ENCODE measurements at regions not wholly inside any gene's neighbourhood (a gene's known extent, or its start where the extent isn't known, plus 50 kb on each side); places are given as distances from the start of the nearest gene placed in this dataset.

GRCh38 chr10:123488436-123488835, 177.7 kb upstream of the GPR26 start:
- dilution Hi-C loops (cut with MboI; ENCODE audit: extremely low pct_ligation_motif_present, low sequenced_read_pairs): no loop called here
- Histone ChIP-seq H3K9ac (ENCODE audit: control insufficient read depth, extremely low read depth, insufficient read depth, low read length) (no peak overlapping the region), H2AFZ (ENCODE audit: control insufficient read depth, low read length) (no peak overlapping the region), H3K27me3 (ENCODE audit: control insufficient read depth, extremely low read depth, insufficient read depth, low read length) (peaks cover 6% of the 10 kb centered on the region), H3K79me2 (ENCODE audit: control insufficient read depth, insufficient read depth, low read length) (no peaks in the 10 kb centered on the region), H3K9me3 (ENCODE audit: control insufficient read depth, low read depth, low read length) (no peaks in the 10 kb centered on the region), H3K27ac (ENCODE audit: control insufficient read depth, insufficient read depth, low read length) (no peak overlapping the region), H3K36me3 (ENCODE audit: control insufficient read depth in 2 of 2, extremely low read depth in 1 of 2, insufficient read depth in 2 of 2, low read length in 2 of 2) (no peaks in the 10 kb centered on the region), H3K4me1 (ENCODE audit: control insufficient read depth, extremely low read depth, insufficient read depth, low read length) (no peaks in the 10 kb centered on the region), H3K9me1 (ENCODE audit: control insufficient read depth, extremely low read depth, insufficient read depth, low read length) (no peaks in the 10 kb centered on the region), H4K20me1 (ENCODE audit: control insufficient read depth, extremely low read depth, insufficient read depth, low read length) (no peaks in the 10 kb centered on the region), H3K4me3 (ENCODE audit: control insufficient read depth in 2 of 3, extremely low read depth in 1 of 3, insufficient read depth in 2 of 3, low read depth in 1 of 3, low read length in 3 of 3) (no peak overlapping the region), H3K4me2 (ENCODE audit: control insufficient read depth, extremely low read depth, insufficient read depth, low read depth, low read length) (no peak overlapping the region)
- FAIRE-seq: no peak
- no peak for DNase-seq (ENCODE audit: low read depth, low spot score)
- TF ChIP-seq CTCF (optimal IDR thresholded peaks at IDR 0.05 in 1 of 3, IDR thresholded peaks at IDR 0.05 in 1 of 3, conservative IDR thresholded peaks at IDR 0.05 in 1 of 3; ENCODE audit: extremely low read depth in 1 of 3, insufficient read depth in 2 of 3, low read length in 3 of 3) (no peak), EZH2 (IDR thresholded peaks at IDR 0.05; ENCODE audit: low read length) (no peak)

GRCh38 chr10:123491364-123491763, 174.8 kb upstream of the GPR26 start:
- no peaks in the 10 kb centered on the region for H4K20me1 ChIP-seq (ENCODE audit: control insufficient read depth, extremely low read depth, insufficient read depth, low read length)
- no peak overlapping the region for H2AFZ ChIP-seq (ENCODE audit: control insufficient read depth, low read length)
- no peak overlapping the region for H3K27ac ChIP-seq (ENCODE audit: control insufficient read depth, insufficient read depth, low read length)
- DNase-seq (ENCODE audit: low read depth, low spot score) (no peak), FAIRE-seq (no peak)
- no peak overlapping the region for H3K4me2 ChIP-seq (ENCODE audit: control insufficient read depth, extremely low read depth, insufficient read depth, low read depth, low read length)
- TF ChIP-seq CTCF (optimal IDR thresholded peaks at IDR 0.05 in 1 of 3, IDR thresholded peaks at IDR 0.05 in 1 of 3, conservative IDR thresholded peaks at IDR 0.05 in 1 of 3; ENCODE audit: extremely low read depth in 1 of 3, insufficient read depth in 2 of 3, low read length in 3 of 3) (no peak), EZH2 (IDR thresholded peaks at IDR 0.05; ENCODE audit: low read length) (no peak)
- H3K36me3 ChIP-seq (ENCODE audit: control insufficient read depth in 2 of 2, extremely low read depth in 1 of 2, insufficient read depth in 2 of 2, low read length in 2 of 2): no peaks in the 10 kb centered on the region
- H3K79me2 ChIP-seq (ENCODE audit: control insufficient read depth, insufficient read depth, low read length): no peaks in the 10 kb centered on the region
- dilution Hi-C loops (cut with MboI; ENCODE audit: extremely low pct_ligation_motif_present, low sequenced_read_pairs): no loop called here
- H3K4me3 ChIP-seq (ENCODE audit: control insufficient read depth in 2 of 3, extremely low read depth in 1 of 3, insufficient read depth in 2 of 3, low read depth in 1 of 3, low read length in 3 of 3): no peak overlapping the region
- H3K4me1 ChIP-seq (ENCODE audit: control insufficient read depth, extremely low read depth, insufficient read depth, low read length): no peaks in the 10 kb centered on the region
- H3K27me3 ChIP-seq (ENCODE audit: control insufficient read depth, extremely low read depth, insufficient read depth, low read length): peaks cover 6% of the 10 kb centered on the region
- H3K9me1 ChIP-seq (ENCODE audit: control insufficient read depth, extremely low read depth, insufficient read depth, low read length): no peaks in the 10 kb centered on the region
- H3K9ac ChIP-seq (ENCODE audit: control insufficient read depth, extremely low read depth, insufficient read depth, low read length): no peak overlapping the region
- no peaks in the 10 kb centered on the region for H3K9me3 ChIP-seq (ENCODE audit: control insufficient read depth, low read depth, low read length)
